OCI-LY1 (cell line): ENCODE measurements at regions not wholly inside any gene's neighbourhood (a gene's known extent, or its start where the extent isn't known, plus 50 kb on each side); places are given as distances from the start of the nearest gene placed in this dataset.

Experiments used
- H2AFZ ChIP-seq: fragments of 200-600 bp; sonication (generic), shearing (Covaris generic); 2 replicates; pipeline ENCODE4 v1.6.0; 2014; ENCODE audit warnings: antibody characterized with exemption, mild to moderate bottlenecking, low read length
- H3F3A ChIP-seq: fragments of 200-600 bp; sonication (generic), shearing (Covaris generic); 2 replicates; pipeline ENCODE4 v1.6.0; 2014; ENCODE audit warnings: mild to moderate bottlenecking, antibody characterized with exemption, low read length, moderate library complexity; ENCODE audit not compliant: insufficient read depth
- H3K27ac ChIP-seq: fragments of 200-600 bp; sonication (generic); 2 replicates; pipeline ENCODE4 v1.5.1; 2014; ENCODE audit warnings: low read length, mixed run types, mild to moderate bottlenecking, low read depth; ENCODE audit not compliant: poor library complexity, severe bottlenecking
- H3K27me3 ChIP-seq: fragments of 200-600 bp; sonication (generic); 2 replicates; pipeline ENCODE4 v1.6.0; 2014; ENCODE audit warnings: antibody characterized with exemption, mild to moderate bottlenecking, low read length, moderate library complexity; ENCODE audit not compliant: insufficient read depth
- H3K36me3 ChIP-seq: fragments of 200-600 bp; sonication (generic); 2 replicates; pipeline ENCODE4 v1.6.1; 2014; ENCODE audit warnings: mild to moderate bottlenecking, antibody characterized with exemption, low read length, moderate library complexity, mixed read lengths; ENCODE audit not compliant: insufficient read depth
- H3K4me1 ChIP-seq: fragments of 200-600 bp; sonication (generic); 2 replicates; pipeline ENCODE4 v1.5.1; 2014; ENCODE audit warnings: mild to moderate bottlenecking, low read length, moderate library complexity; ENCODE audit not compliant: insufficient read depth, severe bottlenecking
- H3K4me2 ChIP-seq: fragments of 200-600 bp; sonication (generic), shearing (Covaris generic); 2 replicates; pipeline ENCODE4 v1.6.1; 2014; ENCODE audit warnings: low read length
- H3K4me3 ChIP-seq: fragments of 200-600 bp; sonication (generic); 2 replicates; pipeline ENCODE4 v1.5.1; 2014; ENCODE audit warnings: low read length, low read depth, mild to moderate bottlenecking, mixed read lengths; ENCODE audit not compliant: poor library complexity, severe bottlenecking
- H3K79me2 ChIP-seq: fragments of 200-600 bp; shearing (Covaris generic); 2 replicates; pipeline ENCODE4 v1.6.1; 2016; ENCODE audit warnings: mixed run types, low read length, mixed read lengths; ENCODE audit not compliant: insufficient read depth
- H3K9ac ChIP-seq: fragments of 200-600 bp; sonication (generic), shearing (Covaris generic); 2 replicates; pipeline ENCODE4 v1.6.1; 2014; ENCODE audit warnings: mild to moderate bottlenecking, low read length, mixed read lengths
- H3K9me2 ChIP-seq: fragments of 200-600 bp; sonication (generic), shearing (Covaris generic); 2 replicates; pipeline ENCODE4 v1.6.1; 2014; ENCODE audit warnings: low read depth, mild to moderate bottlenecking, low read length, mixed read lengths
- H3K9me3 ChIP-seq: fragments of 200-600 bp; shearing (Covaris generic); 2 replicates; pipeline ENCODE4 v1.6.1; 2014; ENCODE audit warnings: low read length, mixed read lengths
- H4K20me1 ChIP-seq: fragments of 200-600 bp; sonication (generic), shearing (Covaris generic); 2 replicates; pipeline ENCODE4 v1.6.0; 2016; ENCODE audit warnings: mild to moderate bottlenecking, low read length; ENCODE audit not compliant: insufficient read depth
- EZH2 ChIP-seq: fragments of 200-600 bp; sonication (generic), shearing (Covaris generic); IDR thresholded peaks from 2 replicates; pipeline ENCODE4 v1.8.0; 2017; ENCODE audit warnings: borderline replicate concordance, mixed run types, mild to moderate bottlenecking, antibody characterized with exemption, low read length, moderate library complexity, mixed read lengths
- TF ChIP-seq, protein P1 (sequence below): fragments of 200-600 bp; sonication (generic), shearing (Covaris generic); IDR thresholded peaks from 2 replicates; pipeline ENCODE4 v1.5.1; 2017; ENCODE audit warnings: mild to moderate bottlenecking, antibody characterized with exemption, low read length, moderate library complexity, mixed read lengths

DNA sequence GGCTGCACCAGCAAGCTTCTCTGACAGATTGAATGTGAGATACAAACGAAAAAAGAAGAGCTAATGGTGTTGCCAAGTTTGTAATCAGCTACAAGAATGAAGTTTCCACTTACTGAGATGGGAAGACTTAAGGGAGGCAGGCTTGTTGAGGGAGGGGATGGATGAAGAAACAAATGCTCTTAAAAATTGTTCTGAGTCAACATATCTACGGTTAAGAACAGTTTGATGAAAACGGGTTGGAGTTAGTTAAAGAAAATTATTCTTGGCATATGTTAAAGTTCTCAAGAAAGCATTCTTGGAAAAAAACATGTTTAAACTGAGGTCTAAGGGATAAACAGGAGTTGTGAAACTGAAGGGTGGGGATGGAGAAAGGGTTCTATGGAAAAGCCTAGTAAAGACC, 816.3 kb upstream of the HS3ST1 start:
- H3K9ac ChIP-seq, result no peak overlapping the region
- no peak overlapping the region for H3K27ac ChIP-seq
- H3K9me3 ChIP-seq, result no peaks in the 10 kb centered on the region
- no peaks in the 10 kb centered on the region for H3K36me3 ChIP-seq
- no peaks in the 10 kb centered on the region for H3K27me3 ChIP-seq
- H3K79me2 ChIP-seq, result no peaks in the 10 kb centered on the region
- H3K4me3 ChIP-seq, result no peak overlapping the region
- no peak overlapping the region for H2AFZ ChIP-seq
- TF ChIP-seq, protein P1, sequence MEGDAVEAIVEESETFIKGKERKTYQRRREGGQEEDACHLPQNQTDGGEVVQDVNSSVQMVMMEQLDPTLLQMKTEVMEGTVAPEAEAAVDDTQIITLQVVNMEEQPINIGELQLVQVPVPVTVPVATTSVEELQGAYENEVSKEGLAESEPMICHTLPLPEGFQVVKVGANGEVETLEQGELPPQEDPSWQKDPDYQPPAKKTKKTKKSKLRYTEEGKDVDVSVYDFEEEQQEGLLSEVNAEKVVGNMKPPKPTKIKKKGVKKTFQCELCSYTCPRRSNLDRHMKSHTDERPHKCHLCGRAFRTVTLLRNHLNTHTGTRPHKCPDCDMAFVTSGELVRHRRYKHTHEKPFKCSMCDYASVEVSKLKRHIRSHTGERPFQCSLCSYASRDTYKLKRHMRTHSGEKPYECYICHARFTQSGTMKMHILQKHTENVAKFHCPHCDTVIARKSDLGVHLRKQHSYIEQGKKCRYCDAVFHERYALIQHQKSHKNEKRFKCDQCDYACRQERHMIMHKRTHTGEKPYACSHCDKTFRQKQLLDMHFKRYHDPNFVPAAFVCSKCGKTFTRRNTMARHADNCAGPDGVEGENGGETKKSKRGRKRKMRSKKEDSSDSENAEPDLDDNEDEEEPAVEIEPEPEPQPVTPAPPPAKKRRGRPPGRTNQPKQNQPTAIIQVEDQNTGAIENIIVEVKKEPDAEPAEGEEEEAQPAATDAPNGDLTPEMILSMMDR, result no peak
- no peak for TF ChIP-seq EZH2
- H3K4me1 ChIP-seq, result no peaks in the 10 kb centered on the region
- no peaks in the 10 kb centered on the region for H4K20me1 ChIP-seq
- H3K4me2 ChIP-seq, result no peak overlapping the region
- no peaks in the 10 kb centered on the region for H3F3A ChIP-seq
- H3K9me2 ChIP-seq, result no peaks in the 10 kb centered on the region

- Histone ChIP-seq H3K9ac (no peak overlapping the region), H3K27ac (no peak overlapping the region), H2AFZ (no peak overlapping the region), H3K9me2 (no peaks in the 10 kb centered on the region), H3K36me3 (no peaks in the 10 kb centered on the region), H4K20me1 (no peaks in the 10 kb centered on the region), H3F3A (no peaks in the 10 kb centered on the region), H3K27me3 (no peaks in the 10 kb centered on the region), H3K79me2 (no peaks in the 10 kb centered on the region), H3K4me1 (no peaks in the 10 kb centered on the region), H3K9me3 (no peaks in the 10 kb centered on the region), H3K4me2 (no peak overlapping the region), H3K4me3 (no peak overlapping the region)
- TF ChIP-seq, protein P1, result no peak
- TF ChIP-seq EZH2, result no peak
Measured at GRCh38 chr4:12242354-12242753, 813.7 kb upstream of the HS3ST1 start.

- no peaks in the 10 kb centered on the region for H3K9me2 ChIP-seq
- H3K4me1 ChIP-seq, result no peaks in the 10 kb centered on the region
- H2AFZ ChIP-seq, result no peak overlapping the region
- H3K79me2 ChIP-seq, result no peaks in the 10 kb centered on the region
- no peak overlapping the region for H3K4me2 ChIP-seq
- H3K36me3 ChIP-seq, result no peaks in the 10 kb centered on the region
- TF ChIP-seq, protein P1, result no peak
- TF ChIP-seq EZH2, result no peak
- H3K9ac ChIP-seq, result no peak overlapping the region
- no peaks in the 10 kb centered on the region for H4K20me1 ChIP-seq
- H3K9me3 ChIP-seq, result no peaks in the 10 kb centered on the region
- no peaks in the 10 kb centered on the region for H3K27me3 ChIP-seq
- no peaks in the 10 kb centered on the region for H3F3A ChIP-seq
- no peak overlapping the region for H3K27ac ChIP-seq
- no peak overlapping the region for H3K4me3 ChIP-seq
Measured at GRCh38 chr4:12239897-12240636, 811.4 kb upstream of the HS3ST1 start.
